ENCODE measurements at regions not wholly inside any gene's neighbourhood (a gene's known extent, or its start where the extent isn't known, plus 50 kb on each side); places are given as distances from the start of the nearest gene placed in this dataset.

- CTCF ChIA-PET: interaction anchor here (2.2 to 4.0 kb wide), 2 partner anchors 9 to 293 kb away, joined by 12 to 25 read pairs; no protein-coding TSS in a partner anchor
- H3F3A ChIP-seq (replicated peaks; ENCODE audit: insufficient read depth): no peaks in the 10 kb centered on the region
- TF ChIP-seq USF1 (IDR thresholded peaks at IDR 0.05; ENCODE audit: borderline replicate concordance, low read depth) (no peak), EZH2phosphoT487 (IDR thresholded peaks at IDR 0.05; ENCODE audit: borderline replicate concordance, low read depth) (no peak), TAF1 (IDR thresholded peaks at IDR 0.05; ENCODE audit: borderline replicate concordance, low read depth, low read length) (no peak), NFIC (IDR thresholded peaks at IDR 0.05; ENCODE audit: borderline replicate concordance) (no peak), ZBTB33 (IDR thresholded peaks at IDR 0.05; ENCODE audit: borderline replicate concordance, low read depth) (no peak), USF2 (IDR thresholded peaks at IDR 0.05; ENCODE audit: borderline replicate concordance, low read depth, low read length) (no peak), ELF1 (IDR thresholded peaks at IDR 0.05) (no peak), YY1 (IDR thresholded peaks at IDR 0.05; ENCODE audit: low read depth) (no peak), TCF12 (IDR thresholded peaks at IDR 0.05) (no peak), MXI1 (IDR thresholded peaks at IDR 0.05; ENCODE audit: low read depth, low read length) (no peak), TEAD4 (IDR thresholded peaks at IDR 0.05; ENCODE audit: borderline replicate concordance, insufficient read depth) (no peak), CHD2 (IDR thresholded peaks at IDR 0.05; ENCODE audit: low read length, partially characterized antibody) (no peak), MEF2A (IDR thresholded peaks at IDR 0.05; ENCODE audit: borderline replicate concordance, low read depth) (no peak)
- no peaks in the 10 kb centered on the region for H3K9me2 ChIP-seq
- H4K20me1 ChIP-seq (ENCODE audit: insufficient read depth): no peaks in the 10 kb centered on the region
- no peak overlapping the region for H3K9ac ChIP-seq
- H3K27ac ChIP-seq (ENCODE audit: low read depth in 2 of 2, low read length in 1 of 2): no peak overlapping the region
- DNase-seq: no peak
- no peaks in the 10 kb centered on the region for H3K9me3 ChIP-seq
- H3K79me2 ChIP-seq (ENCODE audit: insufficient read depth): no peaks in the 10 kb centered on the region
- H3K4me2 ChIP-seq: no peak overlapping the region
- no peak overlapping the region for H3K4me3 ChIP-seq (ENCODE audit: low read depth in 2 of 2, low read length in 1 of 2)
- H3K27me3 ChIP-seq (ENCODE audit: insufficient read depth): no peaks in the 10 kb centered on the region
- 89% methylated on average over 4 of the region's 4 CpGs for WGBS (ENCODE audit: low lambda C conversion rate)
- no peaks in the 10 kb centered on the region for H3K36me3 ChIP-seq (replicated peaks in 1 of 2; ENCODE audit: control insufficient read depth in 1 of 2, insufficient read depth in 2 of 2, low read length in 1 of 2)
- H3K4me1 ChIP-seq (ENCODE audit: control insufficient read depth in 1 of 2, insufficient read depth in 2 of 2, low read depth in 1 of 2, low read length in 1 of 2): peaks cover 16 to 30% of the 10 kb centered on the region in 2 experiments; a peak in 3 of 4 replicates
- no peak overlapping the region for H2AFZ ChIP-seq (ENCODE audit: low read depth)
- POLR2A ChIA-PET: no interaction called here
These were observed 151.6 kb downstream of the BBOX1 start for GRCh38 chr11:27192184-27192583.

- no peak for DNase-seq
- ChIA-PET POLR2A (no interaction called here), CTCF (interaction anchor here (1.2 to 4.0 kb wide), 4 partner anchors 8 to 307 kb away, joined by 3 to 25 read pairs (median 8); no protein-coding TSS in a partner anchor)
- no peaks in the 10 kb centered on the region for H3K27me3 ChIP-seq (ENCODE audit: insufficient read depth)
- H3K9ac ChIP-seq: no peak overlapping the region
- WGBS (ENCODE audit: low lambda C conversion rate): 93% methylated on average over 2 of the region's 2 CpGs
- no peaks in the 10 kb centered on the region for H3K79me2 ChIP-seq (ENCODE audit: insufficient read depth)
- H3K36me3 ChIP-seq (replicated peaks in 1 of 2; ENCODE audit: control insufficient read depth in 1 of 2, insufficient read depth in 2 of 2, low read length in 1 of 2): no peaks in the 10 kb centered on the region
- no peak overlapping the region for H2AFZ ChIP-seq (ENCODE audit: low read depth)
- no peak overlapping the region for H3K4me2 ChIP-seq
- peaks cover 11 to 28% of the 10 kb centered on the region in 2 experiments; a peak in 3 of 4 replicates for H3K4me1 ChIP-seq (ENCODE audit: control insufficient read depth in 1 of 2, insufficient read depth in 2 of 2, low read depth in 1 of 2, low read length in 1 of 2)
- no peaks in the 10 kb centered on the region for H3K9me2 ChIP-seq
- no peaks in the 10 kb centered on the region for H3K9me3 ChIP-seq
- H3F3A ChIP-seq (replicated peaks; ENCODE audit: insufficient read depth): no peaks in the 10 kb centered on the region
- H4K20me1 ChIP-seq (ENCODE audit: insufficient read depth): no peaks in the 10 kb centered on the region
- no peak overlapping the region for H3K27ac ChIP-seq (ENCODE audit: low read depth in 2 of 2, low read length in 1 of 2)
- H3K4me3 ChIP-seq (ENCODE audit: low read depth in 2 of 2, low read length in 1 of 2): no peak overlapping the region
- TF ChIP-seq USF1 (IDR thresholded peaks at IDR 0.05; ENCODE audit: borderline replicate concordance, low read depth) (no peak), GABPA (IDR thresholded peaks at IDR 0.05; ENCODE audit: low read depth) (no peak), ELF1 (IDR thresholded peaks at IDR 0.05) (no peak), RAD21 (IDR thresholded peaks at IDR 0.05; ENCODE audit: low read length) (no peak), MXI1 (IDR thresholded peaks at IDR 0.05; ENCODE audit: low read depth, low read length) (no peak), TCF12 (IDR thresholded peaks at IDR 0.05) (no peak), CTCF (IDR thresholded peaks at IDR 0.05) (no peak), SMC3 (IDR thresholded peaks at IDR 0.05; ENCODE audit: low read depth, low read length) (no peak), RXRA (IDR thresholded peaks at IDR 0.05; ENCODE audit: borderline replicate concordance, low read depth) (no peak), POLR2AphosphoS5 (IDR thresholded peaks at IDR 0.05; ENCODE audit: low read depth, low read length) (no peak), PBX3 (IDR thresholded peaks at IDR 0.05) (no peak)
These were observed 151.0 kb downstream of the BBOX1 start for GRCh38 chr11:27191639-27192038.

Measured in SK-N-SH (cell line).